ENCODE measurements at regions not wholly inside any gene's neighbourhood (a gene's known extent, or its start where the extent isn't known, plus 50 kb on each side); places are given as distances from the start of the nearest gene placed in this dataset.

DNA sequence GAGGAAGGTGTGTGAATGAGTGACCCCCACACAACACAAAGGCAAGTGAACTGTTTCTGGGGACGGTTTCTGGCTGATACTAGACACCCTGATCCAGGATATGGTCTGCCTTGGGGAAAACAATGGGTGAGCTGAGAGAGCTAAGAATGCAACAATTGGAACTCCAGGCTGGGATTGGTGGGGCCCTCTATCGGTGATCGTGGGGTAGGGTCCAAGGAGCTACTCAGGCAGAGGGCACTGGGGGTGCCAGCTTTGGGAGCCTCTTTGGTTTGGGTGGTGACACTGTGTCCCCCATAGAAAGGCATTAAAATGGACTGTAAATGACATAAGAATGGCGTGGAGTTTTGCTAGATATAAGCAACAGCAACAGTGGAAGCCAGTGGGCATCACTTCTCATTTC is 439.1 kb downstream of the DMAC1 start:
- Histone ChIP-seq H3K27me3 (ENCODE audit: control insufficient read depth, insufficient read depth, low read length, poor library complexity, severe bottlenecking) (no peaks in the 10 kb centered on the region), H3K9me3 (ENCODE audit: control insufficient read depth, low read length) (no peaks in the 10 kb centered on the region), H3K36me3 (ENCODE audit: control insufficient read depth, insufficient read depth, low read length) (no peaks in the 10 kb centered on the region), H3K9ac (ENCODE audit: extremely low read depth, low read length, poor library complexity, severe bottlenecking) (no peak overlapping the region), H3K27ac (ENCODE audit: low read depth, low read length) (no peak overlapping the region), H3K4me3 (ENCODE audit: low read length) (no peak overlapping the region), H3K4me1 (ENCODE audit: control insufficient read depth, insufficient read depth, low read length) (peaks cover 9% of the 10 kb centered on the region)
- peaks cover 27% of the 10 kb centered on the region for H3K4me1 Mint-ChIP-seq
- no peak overlapping the region for H3K4me3 Mint-ChIP-seq
- 47 to 68% methylated on average over 3 to 4 of the region's 4 CpGs for WGBS, 2 experiments (ENCODE audit: insufficient coverage in 1 of 2, insufficient read length in 1 of 2)
- no peak overlapping the region for H3K27ac Mint-ChIP-seq
- peak; percentile 84 for DNase-seq
- H3K27me3 Mint-ChIP-seq (ENCODE audit: insufficient read depth), result no peaks in the 10 kb centered on the region
- no peaks in the 10 kb centered on the region for H3K9me3 Mint-ChIP-seq
- TF ChIP-seq, protein P1, sequence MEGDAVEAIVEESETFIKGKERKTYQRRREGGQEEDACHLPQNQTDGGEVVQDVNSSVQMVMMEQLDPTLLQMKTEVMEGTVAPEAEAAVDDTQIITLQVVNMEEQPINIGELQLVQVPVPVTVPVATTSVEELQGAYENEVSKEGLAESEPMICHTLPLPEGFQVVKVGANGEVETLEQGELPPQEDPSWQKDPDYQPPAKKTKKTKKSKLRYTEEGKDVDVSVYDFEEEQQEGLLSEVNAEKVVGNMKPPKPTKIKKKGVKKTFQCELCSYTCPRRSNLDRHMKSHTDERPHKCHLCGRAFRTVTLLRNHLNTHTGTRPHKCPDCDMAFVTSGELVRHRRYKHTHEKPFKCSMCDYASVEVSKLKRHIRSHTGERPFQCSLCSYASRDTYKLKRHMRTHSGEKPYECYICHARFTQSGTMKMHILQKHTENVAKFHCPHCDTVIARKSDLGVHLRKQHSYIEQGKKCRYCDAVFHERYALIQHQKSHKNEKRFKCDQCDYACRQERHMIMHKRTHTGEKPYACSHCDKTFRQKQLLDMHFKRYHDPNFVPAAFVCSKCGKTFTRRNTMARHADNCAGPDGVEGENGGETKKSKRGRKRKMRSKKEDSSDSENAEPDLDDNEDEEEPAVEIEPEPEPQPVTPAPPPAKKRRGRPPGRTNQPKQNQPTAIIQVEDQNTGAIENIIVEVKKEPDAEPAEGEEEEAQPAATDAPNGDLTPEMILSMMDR (conservative IDR thresholded peaks at IDR 0.05), result peak; percentile 78
- H3K36me3 Mint-ChIP-seq (ENCODE audit: low read depth), result no peaks in the 10 kb centered on the region

DNA sequence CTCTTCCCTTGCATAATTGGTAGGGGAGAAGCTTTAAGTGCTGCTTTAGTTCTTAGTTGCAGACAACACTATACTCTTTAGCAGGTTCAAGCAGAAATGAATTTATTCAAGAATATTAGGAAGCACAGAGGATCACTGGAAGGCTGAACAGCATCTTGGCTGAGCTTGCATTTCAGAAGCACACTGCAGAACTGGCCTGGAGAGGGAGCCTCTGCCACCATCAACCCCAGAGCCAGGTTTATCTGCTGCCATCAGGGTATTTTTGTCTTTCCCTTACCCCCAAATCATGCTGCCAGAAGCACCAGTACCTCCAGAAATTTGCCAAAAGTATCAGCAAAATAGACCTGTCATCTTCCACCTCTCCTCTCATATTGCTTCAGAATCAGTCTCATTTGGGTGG is 440.7 kb downstream of the DMAC1 start:
- Histone ChIP-seq H3K9me3 (ENCODE audit: control insufficient read depth, low read length) (no peaks in the 10 kb centered on the region), H3K36me3 (ENCODE audit: control insufficient read depth, insufficient read depth, low read length) (no peaks in the 10 kb centered on the region), H3K4me3 (ENCODE audit: low read length) (no peak overlapping the region), H3K4me1 (ENCODE audit: control insufficient read depth, insufficient read depth, low read length) (peaks cover 9% of the 10 kb centered on the region), H3K27ac (ENCODE audit: low read depth, low read length) (no peak overlapping the region), H3K27me3 (ENCODE audit: control insufficient read depth, insufficient read depth, low read length, poor library complexity, severe bottlenecking) (peaks cover 7% of the 10 kb centered on the region), H3K9ac (ENCODE audit: extremely low read depth, low read length, poor library complexity, severe bottlenecking) (no peak overlapping the region)
- peak; percentile 63 for DNase-seq
- H3K27me3 Mint-ChIP-seq (ENCODE audit: insufficient read depth), result no peaks in the 10 kb centered on the region
- H3K36me3 Mint-ChIP-seq (ENCODE audit: low read depth), result no peaks in the 10 kb centered on the region
- H3K9me3 Mint-ChIP-seq, result no peaks in the 10 kb centered on the region
- no peak overlapping the region for H3K27ac Mint-ChIP-seq
- H3K4me3 Mint-ChIP-seq, result no peak overlapping the region
- TF ChIP-seq, protein P1 (conservative IDR thresholded peaks at IDR 0.05), result peak; percentile 72
- H3K4me1 Mint-ChIP-seq, result peaks cover 14% of the 10 kb centered on the region

DNA sequence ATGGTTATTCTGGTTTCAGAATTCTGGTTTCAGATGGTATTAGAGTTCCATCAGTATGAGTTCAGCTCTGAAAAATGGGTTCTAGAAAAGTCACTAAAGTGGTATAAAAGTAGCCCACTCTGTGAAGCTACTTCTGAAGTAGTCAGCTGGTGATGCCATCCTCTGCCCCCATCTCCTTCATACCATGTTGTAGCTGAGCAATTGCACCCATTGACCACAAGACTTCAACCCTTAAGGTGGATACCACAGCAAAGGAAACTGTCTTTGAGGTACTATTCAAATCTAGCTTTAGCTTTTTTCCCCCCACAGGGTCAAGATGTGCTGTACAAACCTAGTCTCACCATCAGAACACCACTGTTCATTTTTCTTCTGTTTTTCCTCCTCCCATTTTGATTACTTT is 444.9 kb downstream of the DMAC1 start:
- H3K4me1 Mint-ChIP-seq, result no peaks in the 10 kb centered on the region
- DNase-seq, result no peak
- Histone ChIP-seq H3K4me3 (ENCODE audit: low read length) (no peak overlapping the region), H3K27ac (ENCODE audit: low read depth, low read length) (no peak overlapping the region), H3K9ac (ENCODE audit: extremely low read depth, low read length, poor library complexity, severe bottlenecking) (no peak overlapping the region), H3K9me3 (ENCODE audit: control insufficient read depth, low read length) (no peaks in the 10 kb centered on the region), H3K27me3 (ENCODE audit: control insufficient read depth, insufficient read depth, low read length, poor library complexity, severe bottlenecking) (peaks cover 7% of the 10 kb centered on the region), H3K4me1 (ENCODE audit: control insufficient read depth, insufficient read depth, low read length) (no peaks in the 10 kb centered on the region), H3K36me3 (ENCODE audit: control insufficient read depth, insufficient read depth, low read length) (no peaks in the 10 kb centered on the region)
- H3K36me3 Mint-ChIP-seq (ENCODE audit: low read depth), result no peaks in the 10 kb centered on the region
- H3K4me3 Mint-ChIP-seq, result no peak overlapping the region
- H3K9me3 Mint-ChIP-seq, result no peaks in the 10 kb centered on the region
- H3K27ac Mint-ChIP-seq, result no peak overlapping the region
- no peaks in the 10 kb centered on the region for H3K27me3 Mint-ChIP-seq (ENCODE audit: insufficient read depth)
- TF ChIP-seq, protein P1 (conservative IDR thresholded peaks at IDR 0.05), result no peak
